IgD-negative memory B cell (primary cell): ENCODE measurements at regions not wholly inside any gene's neighbourhood (a gene's known extent, or its start where the extent isn't known, plus 50 kb on each side); places are given as distances from the start of the nearest gene placed in this dataset.

Source experiments
- H3K27ac Mint-ChIP-seq, 3 donors: one replicate each; pipeline ENCODE4 v1.8.0; 2020 to 2022; ENCODE audit warnings: mild to moderate bottlenecking in 3 of 3, mixed read lengths in 3 of 3, moderate library complexity in 1 of 3
- H3K27me3 Mint-ChIP-seq: one replicate; pipeline ENCODE4 v1.8.0; 2021; ENCODE audit warnings: mixed read lengths
- H3K36me3 Mint-ChIP-seq: one replicate; pipeline ENCODE4 v1.8.0; 2020; ENCODE audit warnings: mild to moderate bottlenecking, mixed read lengths
- H3K4me1 Mint-ChIP-seq, 3 donors: one replicate each; pipeline ENCODE4 v1.8.0; 2020 to 2022; ENCODE audit warnings: mixed read lengths in 3 of 3, mild to moderate bottlenecking in 1 of 3
- H3K4me3 Mint-ChIP-seq, 4 donors: one replicate each; pipeline ENCODE4 v1.8.0; 2020 to 2022; ENCODE audit warnings: mild to moderate bottlenecking in 4 of 4, mixed read lengths in 4 of 4, moderate library complexity in 3 of 4
- H3K9me3 Mint-ChIP-seq, 3 donors: one replicate each; pipeline ENCODE4 v1.8.0; 2020 to 2021; ENCODE audit warnings: mixed read lengths in 3 of 3, mild to moderate bottlenecking in 1 of 3

DNA sequence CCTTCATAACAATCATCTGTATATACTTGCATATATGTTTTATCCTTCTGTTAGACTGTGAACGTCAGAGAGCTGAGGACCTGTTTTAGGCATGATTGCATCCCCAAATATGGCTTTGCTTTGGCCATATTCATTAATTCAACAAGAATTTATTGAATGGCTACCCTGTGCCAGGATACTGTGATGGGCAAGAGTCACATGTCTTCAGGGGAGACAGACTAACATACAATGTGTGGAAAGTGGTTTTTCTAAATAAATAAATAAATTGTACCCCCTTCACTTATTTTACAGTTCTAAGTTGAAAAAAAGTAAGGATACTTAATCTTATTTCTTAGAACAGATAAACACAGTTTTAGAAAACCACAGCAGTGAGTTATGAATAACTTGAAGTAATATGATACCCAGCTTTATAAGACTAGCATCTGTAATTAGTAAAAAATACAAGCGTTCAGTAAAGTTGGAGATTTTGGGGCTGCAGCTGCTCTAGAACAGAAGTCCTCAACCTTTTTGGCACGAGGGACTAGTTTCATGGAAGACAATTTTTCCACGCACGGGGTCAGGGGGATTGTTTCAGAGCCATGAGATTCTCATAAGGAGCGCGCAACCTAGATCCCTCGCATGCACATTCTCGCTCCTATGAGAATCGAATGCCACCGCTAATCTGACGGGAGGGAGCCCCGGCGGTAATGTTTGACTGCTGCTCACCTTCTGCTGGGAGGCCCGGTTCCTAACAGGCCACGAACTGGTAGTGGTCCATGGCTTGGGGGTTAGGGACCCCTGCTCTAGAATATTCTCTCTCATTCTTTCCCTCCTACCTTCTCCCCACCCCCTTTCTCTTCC, 89.4 kb upstream of the MTPN start:
- no peaks in the 10 kb centered on the region for H3K27me3 Mint-ChIP-seq
- H3K4me3 Mint-ChIP-seq: no peak overlapping the region
- H3K36me3 Mint-ChIP-seq: peaks cover 2% of the 10 kb centered on the region
- H3K27ac Mint-ChIP-seq: no peak overlapping the region
- H3K9me3 Mint-ChIP-seq: peaks cover 0 to 2% (median 0%) of the 10 kb centered on the region in 3 donors
- H3K4me1 Mint-ChIP-seq: peaks cover 0 to 1% (median 0%) of the 10 kb centered on the region in 3 donors

GRCh38 chr7:136064627-136065237, 87.6 kb upstream of the MTPN start:
- no peak overlapping the region for H3K27ac Mint-ChIP-seq
- H3K36me3 Mint-ChIP-seq: peaks cover 2% of the 10 kb centered on the region
- H3K4me3 Mint-ChIP-seq: no peak overlapping the region
- H3K4me1 Mint-ChIP-seq: peaks cover 0 to 1% (median 0%) of the 10 kb centered on the region in 3 donors
- no peaks in the 10 kb centered on the region for H3K27me3 Mint-ChIP-seq
- no peaks in the 10 kb centered on the region for H3K9me3 Mint-ChIP-seq

DNA sequence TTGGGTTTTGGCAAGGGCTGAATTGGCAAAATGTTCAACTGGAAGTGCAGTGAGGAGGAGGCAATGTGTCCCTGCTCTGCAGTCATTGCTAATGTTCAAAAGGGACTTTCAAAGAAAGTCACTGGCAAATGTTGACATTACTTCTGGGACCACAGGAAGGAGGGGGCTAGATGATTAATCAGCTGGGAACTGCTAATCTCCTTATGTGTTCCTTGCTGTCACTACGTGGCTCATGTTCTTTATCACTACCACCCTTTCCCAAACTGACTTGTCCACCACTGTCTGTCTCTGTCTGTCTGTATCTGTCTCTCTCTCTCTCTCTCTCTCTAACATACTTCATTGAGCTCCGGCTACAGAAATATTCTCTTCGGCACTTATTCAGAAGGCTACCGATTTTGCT, 86.9 kb upstream of the MTPN start:
- Mint-ChIP-seq H3K27ac (no peak overlapping the region), H3K27me3 (no peaks in the 10 kb centered on the region)

GRCh38 chr7:136063326-136063666, 86.1 kb upstream of the MTPN start:
- H3K36me3 Mint-ChIP-seq: peaks cover 2% of the 10 kb centered on the region

More for the DNA sequence above, 86.9 kb upstream of the MTPN start:
- Mint-ChIP-seq H3K4me1 (peaks cover 0 to 1% (median 0%) of the 10 kb centered on the region in 3 donors), H3K9me3 (no peaks in the 10 kb centered on the region), H3K4me3 (no peak overlapping the region), H3K36me3 (peaks cover 2% of the 10 kb centered on the region)

GRCh38 chr7:136062625-136063325, 85.6 kb upstream of the MTPN start:
- H3K9me3 Mint-ChIP-seq: no peaks in the 10 kb centered on the region
- no peaks in the 10 kb centered on the region for H3K27me3 Mint-ChIP-seq

More at GRCh38 chr7:136063326-136063666, 86.1 kb upstream of the MTPN start:
- no peak overlapping the region for H3K27ac Mint-ChIP-seq
- H3K27me3 Mint-ChIP-seq: no peaks in the 10 kb centered on the region
- H3K4me3 Mint-ChIP-seq: no peak overlapping the region
- H3K9me3 Mint-ChIP-seq: no peaks in the 10 kb centered on the region
- H3K4me1 Mint-ChIP-seq: peaks cover 0 to 1% (median 0%) of the 10 kb centered on the region in 3 donors

DNA sequence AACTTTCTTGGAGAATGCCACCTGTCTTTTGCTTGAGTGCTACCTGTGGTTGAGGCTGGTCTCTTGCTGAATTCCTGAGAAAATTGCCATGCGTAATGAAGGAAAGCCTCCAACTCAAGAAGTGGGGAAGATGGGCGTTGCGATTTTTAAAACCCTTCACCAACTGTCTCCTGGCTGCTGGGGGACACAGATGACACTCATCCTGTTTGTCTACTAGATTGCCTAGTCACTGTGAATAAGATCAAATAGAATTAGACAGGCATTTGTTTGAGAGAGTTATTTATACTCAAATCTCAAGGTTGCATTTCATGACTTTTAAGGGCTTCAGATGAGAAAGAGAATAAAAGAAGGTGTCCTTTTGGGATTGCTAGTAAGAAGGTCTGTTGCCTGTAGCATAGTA, 84.3 kb upstream of the MTPN start:
- Mint-ChIP-seq H3K27me3 (no peaks in the 10 kb centered on the region), H3K27ac (no peak overlapping the region), H3K36me3 (peaks cover 4% of the 10 kb centered on the region), H3K4me1 (peaks cover 0 to 1% (median 1%) of the 10 kb centered on the region in 3 donors), H3K9me3 (no peaks in the 10 kb centered on the region), H3K4me3 (no peak overlapping the region)

More at GRCh38 chr7:136062625-136063325, 85.6 kb upstream of the MTPN start:
- Mint-ChIP-seq H3K27ac (no peak overlapping the region), H3K36me3 (peaks cover 2% of the 10 kb centered on the region), H3K4me1 (peaks cover 0 to 1% (median 0%) of the 10 kb centered on the region in 3 donors), H3K4me3 (no peak overlapping the region)

DNA sequence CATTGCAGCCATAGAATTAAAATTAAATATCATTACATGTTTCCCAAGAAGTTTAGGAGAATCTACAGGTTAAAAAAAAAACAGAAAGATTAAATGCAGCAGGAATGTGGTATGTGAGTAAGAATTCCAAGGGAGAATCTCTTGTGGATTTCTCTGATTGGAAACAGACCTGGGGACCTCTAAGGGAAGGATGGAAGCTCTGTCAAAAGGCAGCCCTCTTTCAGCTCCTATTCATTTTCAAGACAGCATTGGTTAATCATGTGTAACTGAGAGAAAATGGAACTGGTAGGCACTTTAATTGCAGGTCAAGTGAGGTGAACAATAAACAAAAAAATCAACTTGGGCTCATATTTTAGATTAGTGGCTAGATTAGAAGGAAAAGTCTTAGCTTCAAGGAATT, 81.4 kb upstream of the MTPN start:
- H3K36me3 Mint-ChIP-seq: peaks cover 2% of the 10 kb centered on the region
- no peaks in the 10 kb centered on the region for H3K27me3 Mint-ChIP-seq
- H3K9me3 Mint-ChIP-seq: no peaks in the 10 kb centered on the region
- H3K27ac Mint-ChIP-seq: no peak overlapping the region
- peaks cover 0 to 1% (median 0%) of the 10 kb centered on the region in 3 donors for H3K4me1 Mint-ChIP-seq
- no peak overlapping the region for H3K4me3 Mint-ChIP-seq

DNA sequence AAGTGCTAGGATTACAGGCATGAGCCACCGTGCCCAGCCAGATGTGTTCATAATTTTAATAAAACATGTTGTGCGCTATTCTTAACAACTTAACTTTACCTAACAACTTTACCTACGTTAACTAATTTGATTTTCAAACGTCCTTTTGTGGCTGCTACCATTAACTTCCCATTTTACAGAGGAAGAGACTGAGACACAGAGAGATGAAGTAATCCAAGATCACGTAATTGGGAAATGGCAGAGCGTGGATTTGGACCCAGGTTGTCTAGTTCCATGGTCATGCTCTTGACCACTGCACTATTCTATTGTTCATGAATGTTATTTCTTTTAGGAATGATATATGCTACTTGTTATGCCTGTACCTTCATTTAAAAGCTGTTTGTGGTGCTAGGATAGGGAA, 80.3 kb upstream of the MTPN start:
- Mint-ChIP-seq H3K36me3 (peaks cover 2% of the 10 kb centered on the region), H3K4me3 (no peak overlapping the region), H3K27ac (no peak overlapping the region), H3K9me3 (no peaks in the 10 kb centered on the region), H3K27me3 (no peaks in the 10 kb centered on the region), H3K4me1 (peaks cover 0 to 1% (median 0%) of the 10 kb centered on the region in 3 donors)

DNA sequence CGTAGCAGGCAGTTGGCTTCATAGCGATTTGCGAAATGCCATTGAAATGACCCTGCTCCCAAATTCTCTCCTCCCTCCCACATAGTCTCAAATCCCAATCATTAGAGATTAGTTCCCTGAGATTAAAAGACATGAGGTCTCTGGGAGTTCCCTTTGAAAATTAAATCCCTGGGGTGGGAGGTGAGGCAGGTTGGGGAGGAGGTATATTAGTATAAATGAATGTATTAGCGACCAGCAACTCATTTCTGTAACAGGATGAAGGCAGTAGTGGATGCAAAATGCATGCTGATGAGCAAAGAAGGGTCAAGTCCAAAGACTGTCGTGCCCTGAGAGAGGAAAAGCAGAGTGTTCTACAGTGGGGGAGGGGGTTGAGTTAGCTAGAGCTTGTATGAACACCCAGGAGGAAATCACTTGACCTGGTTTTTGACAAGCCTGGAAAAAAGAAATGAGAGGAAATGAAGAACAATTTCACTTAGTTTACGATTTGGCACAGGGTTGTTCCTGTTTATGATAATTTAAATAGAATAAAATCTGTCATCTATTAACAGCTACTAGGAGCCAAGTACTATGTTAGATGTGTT, 79.6 kb upstream of the MTPN start:
- H3K4me1 Mint-ChIP-seq: peaks cover 0 to 1% (median 0%) of the 10 kb centered on the region in 3 donors
- H3K27me3 Mint-ChIP-seq: no peaks in the 10 kb centered on the region
- no peak overlapping the region for H3K4me3 Mint-ChIP-seq
- no peak overlapping the region for H3K27ac Mint-ChIP-seq
- no peaks in the 10 kb centered on the region for H3K9me3 Mint-ChIP-seq
- H3K36me3 Mint-ChIP-seq: peaks cover 2% of the 10 kb centered on the region

GRCh38 chr7:136055266-136055665, 78.1 kb upstream of the MTPN start:
- Mint-ChIP-seq H3K27me3 (no peaks in the 10 kb centered on the region), H3K9me3 (no peaks in the 10 kb centered on the region), H3K27ac (no peak overlapping the region), H3K4me3 (no peak overlapping the region), H3K36me3 (peaks cover 7% of the 10 kb centered on the region), H3K4me1 (peaks cover 0 to 2% (median 1%) of the 10 kb centered on the region in 3 donors)

DNA sequence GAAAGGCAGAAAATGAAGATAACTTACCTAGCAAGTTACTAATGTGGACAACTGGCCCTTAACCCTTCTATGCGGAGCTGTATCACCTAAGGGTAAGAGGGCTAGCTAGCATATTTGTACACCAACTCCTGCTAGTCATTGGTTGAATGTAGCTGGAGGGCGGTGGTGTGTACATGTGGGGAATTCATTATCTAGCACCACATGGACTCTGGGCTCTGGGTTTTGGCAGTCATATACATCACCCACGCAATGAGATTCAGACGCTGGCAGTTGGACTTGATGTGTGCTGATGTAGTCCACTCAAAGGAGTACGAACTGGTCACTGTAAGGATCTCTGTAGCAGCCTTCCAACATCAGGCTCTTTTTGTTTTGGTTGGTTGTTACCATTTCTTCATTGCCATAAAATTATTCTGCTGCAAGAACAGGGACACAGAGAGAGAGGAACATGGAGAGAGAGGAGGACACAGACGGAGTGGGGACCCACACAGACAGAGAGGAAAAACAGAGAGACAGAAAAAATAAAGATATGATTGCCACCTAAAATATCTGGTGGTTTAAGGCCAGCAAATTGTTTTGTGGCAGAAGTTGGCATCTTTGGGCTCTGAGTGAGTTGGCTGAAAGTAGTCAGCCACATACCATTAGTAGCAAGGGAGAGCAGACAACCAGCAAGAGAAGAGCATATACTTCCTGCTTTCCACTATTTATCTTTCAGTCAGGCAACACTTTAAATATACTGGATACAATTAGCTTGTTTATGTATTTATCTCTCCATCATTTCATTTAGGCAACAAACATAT, 76.7 kb upstream of the MTPN start:
- Mint-ChIP-seq H3K4me3 (no peak overlapping the region), H3K27ac (no peak overlapping the region), H3K36me3 (peaks cover 10% of the 10 kb centered on the region), H3K4me1 (peaks cover 0 to 2% (median 1%) of the 10 kb centered on the region in 3 donors), H3K27me3 (no peaks in the 10 kb centered on the region), H3K9me3 (peaks cover 0 to 4% (median 0%) of the 10 kb centered on the region in 3 donors)

GRCh38 chr7:136051203-136051928, 74.2 kb upstream of the MTPN start:
- Mint-ChIP-seq H3K36me3 (peaks cover 13% of the 10 kb centered on the region), H3K4me1 (peaks cover 0 to 2% (median 0%) of the 10 kb centered on the region in 3 donors), H3K4me3 (no peak overlapping the region), H3K9me3 (peaks cover 0 to 14% (median 2%) of the 10 kb centered on the region in 3 donors), H3K27me3 (no peaks in the 10 kb centered on the region), H3K27ac (no peak overlapping the region)

- H3K4me1 Mint-ChIP-seq: peaks cover 0 to 2% (median 0%) of the 10 kb centered on the region in 3 donors
- peaks cover 13% of the 10 kb centered on the region for H3K36me3 Mint-ChIP-seq
- no peak overlapping the region for H3K27ac Mint-ChIP-seq
- no peak overlapping the region for H3K4me3 Mint-ChIP-seq
- no peaks in the 10 kb centered on the region for H3K27me3 Mint-ChIP-seq
- peaks cover 0 to 17% (median 2%) of the 10 kb centered on the region in 3 donors for H3K9me3 Mint-ChIP-seq
Measured at GRCh38 chr7:136050462-136050847, 73.3 kb upstream of the MTPN start.
